Mucosa of descending colon (tissue), 3 donors: ENCODE measurements at regions not wholly inside any gene's neighbourhood (a gene's known extent, or its start where the extent isn't known, plus 50 kb on each side); places are given as distances from the start of the nearest gene placed in this dataset.
A peak's percentile ranks its signal among the peaks of the same experiment; 100 is the strongest.

Experiments used
- ATAC-seq: fragments of 200-7000 bp; cut with Tn5 transposase; one replicate; pipeline ENCODE4 v1.9.1; 2020; ENCODE audit warnings: mild to moderate bottlenecking, moderate library complexity
- DNase-seq, 3 donors: peaks; one replicate each; pipeline ENCODE4 v3.0.0-alpha.2; 2020
- H3K36me3 ChIP-seq: fragments of 200-600 bp; one replicate; pipeline ENCODE4 v1.8.0; 2021; ENCODE audit warnings: low read depth, mild to moderate bottlenecking
- H3K4me1 ChIP-seq: fragments of 200-600 bp; one replicate; pipeline ENCODE4 v1.8.0; 2021; ENCODE audit warnings: low read depth, mild to moderate bottlenecking
- H3K4me3 ChIP-seq: fragments of 200-600 bp; one replicate; pipeline ENCODE4 v1.8.0; 2021; ENCODE audit warnings: mild to moderate bottlenecking
- H3K9me3 ChIP-seq: fragments of 200-600 bp; one replicate; pipeline ENCODE4 v1.8.0; 2021; ENCODE audit warnings: mild to moderate bottlenecking
- CTCF ChIP-seq: fragments of 200-600 bp; IDR thresholded peaks from one replicate; pipeline ENCODE4 v1.8.0; 2022; ENCODE audit warnings: antibody characterized with exemption, mild to moderate bottlenecking
- intact Hi-C, 2 donors: fragments of 100-400 bp; cut with DNase I in 1 of 2; cut with micrococcal nuclease in 1 of 2; formaldehyde crosslinking; loops; one replicate each; pipeline versions ENCODE4 v1.11.0 to v1.11.1; 2022; cut with DNase I, micrococcal nuclease
- donor health status: DM: no; HTN: no; CAD: no; lungs with moderate emphysema.
- donor health status: DM: no; HTN: no; CAD: no.
- donor health status: DM: no; HTN: yes; CAD: no.

- intact Hi-C loops: loop anchor here in 1 of 2 donors (5.0 to 10.0 kb wide), 3 partner anchors 104 to 262 kb away; no protein-coding TSS in a partner anchor
- H3K4me3 ChIP-seq: no peak overlapping the region
- H3K36me3 ChIP-seq: no peaks in the 10 kb centered on the region
- no peak for TF ChIP-seq CTCF
- H3K4me1 ChIP-seq: peaks cover 16% of the 10 kb centered on the region
- no peaks in the 10 kb centered on the region for H3K9me3 ChIP-seq
- ATAC-seq (peak; percentile 83), DNase-seq (no peak)
These were observed 61.9 kb upstream of the BEGAIN start for GRCh38 chr14:100649173-100649519.

GRCh38 chr14:100651999-100652508 lies 64.8 kb upstream of the BEGAIN start:
- intact Hi-C loops: loop anchor here in 1 of 2 donors (5.0 kb wide), 1 partner anchor 265 kb away; no protein-coding TSS in a partner anchor
- Histone ChIP-seq H3K9me3 (no peaks in the 10 kb centered on the region), H3K4me1 (peaks cover 7% of the 10 kb centered on the region), H3K4me3 (no peak overlapping the region), H3K36me3 (no peaks in the 10 kb centered on the region)
- DNase-seq (no peak), ATAC-seq (no peak)
- no peak for TF ChIP-seq CTCF

GRCh38 chr14:100652744-100653143 lies 65.5 kb upstream of the BEGAIN start:
- H3K4me1 ChIP-seq: peaks cover 7% of the 10 kb centered on the region
- intact Hi-C loops: loop anchor here in 1 of 2 donors (5.0 kb wide), 1 partner anchor 265 kb away; no protein-coding TSS in a partner anchor
- no peak overlapping the region for H3K4me3 ChIP-seq
- no peak for DNase-seq
- TF ChIP-seq CTCF: no peak
- H3K9me3 ChIP-seq: no peaks in the 10 kb centered on the region
- no peaks in the 10 kb centered on the region for H3K36me3 ChIP-seq
- no peak for ATAC-seq

GRCh38 chr14:100653409-100653808 lies 66.2 kb upstream of the BEGAIN start:
- Histone ChIP-seq H3K4me3 (no peak overlapping the region), H3K4me1 (peaks cover 6% of the 10 kb centered on the region), H3K9me3 (no peaks in the 10 kb centered on the region), H3K36me3 (no peaks in the 10 kb centered on the region)
- ATAC-seq: no peak
- DNase-seq: peak in 1 of 3 donors; percentile 58
- intact Hi-C loops: loop anchor here in 1 of 2 donors (5.0 kb wide), 1 partner anchor 266 kb away; no protein-coding TSS in a partner anchor
- peak; percentile 58 for TF ChIP-seq CTCF

GRCh38 chr14:100654025-100654813 lies 67.0 kb upstream of the BEGAIN start:
- Histone ChIP-seq H3K9me3 (no peaks in the 10 kb centered on the region), H3K4me1 (no peaks in the 10 kb centered on the region), H3K4me3 (no peak overlapping the region), H3K36me3 (no peaks in the 10 kb centered on the region)
- TF ChIP-seq CTCF: no peak
- intact Hi-C loops: loop anchor here in 1 of 2 donors (5.0 kb wide), 1 partner anchor 267 kb away; no protein-coding TSS in a partner anchor
- no peak for DNase-seq
- ATAC-seq: peak; percentile 28
